ENCODE measurements at regions not wholly inside any gene's neighbourhood (a gene's known extent, or its start where the extent isn't known, plus 50 kb on each side); places are given as distances from the start of the nearest gene placed in this dataset.

- TF ChIP-seq, protein P1, sequence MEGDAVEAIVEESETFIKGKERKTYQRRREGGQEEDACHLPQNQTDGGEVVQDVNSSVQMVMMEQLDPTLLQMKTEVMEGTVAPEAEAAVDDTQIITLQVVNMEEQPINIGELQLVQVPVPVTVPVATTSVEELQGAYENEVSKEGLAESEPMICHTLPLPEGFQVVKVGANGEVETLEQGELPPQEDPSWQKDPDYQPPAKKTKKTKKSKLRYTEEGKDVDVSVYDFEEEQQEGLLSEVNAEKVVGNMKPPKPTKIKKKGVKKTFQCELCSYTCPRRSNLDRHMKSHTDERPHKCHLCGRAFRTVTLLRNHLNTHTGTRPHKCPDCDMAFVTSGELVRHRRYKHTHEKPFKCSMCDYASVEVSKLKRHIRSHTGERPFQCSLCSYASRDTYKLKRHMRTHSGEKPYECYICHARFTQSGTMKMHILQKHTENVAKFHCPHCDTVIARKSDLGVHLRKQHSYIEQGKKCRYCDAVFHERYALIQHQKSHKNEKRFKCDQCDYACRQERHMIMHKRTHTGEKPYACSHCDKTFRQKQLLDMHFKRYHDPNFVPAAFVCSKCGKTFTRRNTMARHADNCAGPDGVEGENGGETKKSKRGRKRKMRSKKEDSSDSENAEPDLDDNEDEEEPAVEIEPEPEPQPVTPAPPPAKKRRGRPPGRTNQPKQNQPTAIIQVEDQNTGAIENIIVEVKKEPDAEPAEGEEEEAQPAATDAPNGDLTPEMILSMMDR (IDR thresholded peaks at IDR 0.05), result no peak
- TF ChIP-seq POLR2A (IDR thresholded peaks at IDR 0.05), result no peak
Observed at GRCh38 chr14:54220704-54221431, 175.9 kb upstream of the CDKN3 start.
